ENCODE measurements at regions not wholly inside any gene's neighbourhood (a gene's known extent, or its start where the extent isn't known, plus 50 kb on each side); places are given as distances from the start of the nearest gene placed in this dataset.

GRCh38 chrX:139192386-139192961 is 338.1 kb upstream of the F9 start:
- no peak for DNase-seq (ENCODE audit: extremely low spot score)
- CTCF ChIA-PET = no interaction called here
- POLR2A ChIA-PET = no interaction called here
- TF ChIP-seq ARNT (IDR thresholded peaks at IDR 0.05) (no peak), FOXM1 (IDR thresholded peaks at IDR 0.05; ENCODE audit: borderline replicate concordance) (no peak), ZNF384 (IDR thresholded peaks at IDR 0.05) (no peak), FOXK2 (IDR thresholded peaks at IDR 0.05) (no peak), HDGF (IDR thresholded peaks at IDR 0.05; ENCODE audit: borderline replicate concordance) (no peak), TARDBP (IDR thresholded peaks at IDR 0.05) (no peak), LEF1 (IDR thresholded peaks at IDR 0.05; ENCODE audit: borderline replicate concordance) (no peak), FOXA1 (IDR thresholded peaks at IDR 0.05) (no peak), L3MBTL2 (conservative IDR thresholded peaks at IDR 0.05) (no peak), SUZ12 (IDR thresholded peaks at IDR 0.05) (no peak), CTBP1 (IDR thresholded peaks at IDR 0.05; ENCODE audit: borderline replicate concordance) (no peak), ELF4 (IDR thresholded peaks at IDR 0.05) (no peak), NFRKB (IDR thresholded peaks at IDR 0.05) (no peak), BHLHE40 (IDR thresholded peaks at IDR 0.05; ENCODE audit: borderline replicate concordance) (no peak), SP1 (IDR thresholded peaks at IDR 0.05) (no peak), PKNOX1 (IDR thresholded peaks at IDR 0.05) (no peak)

- POLR2A ChIA-PET = no interaction called here
- TF ChIP-seq TARDBP (IDR thresholded peaks at IDR 0.05) (no peak), PKNOX1 (IDR thresholded peaks at IDR 0.05) (no peak), FOXA1 (IDR thresholded peaks at IDR 0.05) (no peak), ELF4 (IDR thresholded peaks at IDR 0.05) (no peak), FOXK2 (IDR thresholded peaks at IDR 0.05) (no peak), HDGF (IDR thresholded peaks at IDR 0.05; ENCODE audit: borderline replicate concordance) (no peak), ZNF384 (IDR thresholded peaks at IDR 0.05) (no peak), CTBP1 (IDR thresholded peaks at IDR 0.05; ENCODE audit: borderline replicate concordance) (no peak), SP1 (IDR thresholded peaks at IDR 0.05) (no peak)
- CTCF ChIA-PET = no interaction called here
- no peak for DNase-seq (ENCODE audit: extremely low spot score)
Observed at GRCh38 chrX:139191746-139192385, 338.7 kb upstream of the F9 start.

GRCh38 chrX:139191286-139191685 is 339.3 kb upstream of the F9 start:
- no peak for TF ChIP-seq ELF4 (IDR thresholded peaks at IDR 0.05)
- TF ChIP-seq CTBP1 (IDR thresholded peaks at IDR 0.05; ENCODE audit: borderline replicate concordance) = no peak
- no peak for TF ChIP-seq TARDBP (IDR thresholded peaks at IDR 0.05)
- no peak for TF ChIP-seq L3MBTL2 (conservative IDR thresholded peaks at IDR 0.05)
- TF ChIP-seq BHLHE40 (IDR thresholded peaks at IDR 0.05; ENCODE audit: borderline replicate concordance) = no peak
- no peak for TF ChIP-seq ZNF384 (IDR thresholded peaks at IDR 0.05)
- no peak for TF ChIP-seq FOXA1 (IDR thresholded peaks at IDR 0.05)
- no peak for TF ChIP-seq FOXK2 (IDR thresholded peaks at IDR 0.05)
- TF ChIP-seq SUZ12 (IDR thresholded peaks at IDR 0.05) = no peak
- no peak for TF ChIP-seq FOXM1 (IDR thresholded peaks at IDR 0.05; ENCODE audit: borderline replicate concordance)
- no peak for TF ChIP-seq ARNT (IDR thresholded peaks at IDR 0.05)
- TF ChIP-seq LEF1 (IDR thresholded peaks at IDR 0.05; ENCODE audit: borderline replicate concordance) = no peak
- TF ChIP-seq HDGF (IDR thresholded peaks at IDR 0.05; ENCODE audit: borderline replicate concordance) = no peak
- DNase-seq (ENCODE audit: extremely low spot score) = no peak
- CTCF ChIA-PET = no interaction called here
- POLR2A ChIA-PET = no interaction called here

GRCh38 chrX:139187738-139188137 is 342.8 kb upstream of the F9 start:
- ChIA-PET POLR2A (no interaction called here), CTCF (no interaction called here)
- TF ChIP-seq FOXM1 (IDR thresholded peaks at IDR 0.05; ENCODE audit: borderline replicate concordance) (no peak), TARDBP (IDR thresholded peaks at IDR 0.05) (no peak), ELF4 (IDR thresholded peaks at IDR 0.05) (no peak), BHLHE40 (IDR thresholded peaks at IDR 0.05; ENCODE audit: borderline replicate concordance) (no peak)
- DNase-seq (ENCODE audit: extremely low spot score) = no peak

GRCh38 chrX:139186991-139187390 is 343.5 kb upstream of the F9 start:
- ChIA-PET CTCF (no interaction called here), POLR2A (no interaction called here)
- no peak for DNase-seq (ENCODE audit: extremely low spot score)
- TF ChIP-seq LEF1 (IDR thresholded peaks at IDR 0.05; ENCODE audit: borderline replicate concordance) = no peak
- TF ChIP-seq BHLHE40 (IDR thresholded peaks at IDR 0.05; ENCODE audit: borderline replicate concordance) = no peak
- TF ChIP-seq NFRKB (IDR thresholded peaks at IDR 0.05) = no peak
- TF ChIP-seq ELF4 (IDR thresholded peaks at IDR 0.05) = no peak

- TF ChIP-seq SUZ12 (IDR thresholded peaks at IDR 0.05) (no peak), BHLHE40 (IDR thresholded peaks at IDR 0.05; ENCODE audit: borderline replicate concordance) (no peak), ZNF384 (IDR thresholded peaks at IDR 0.05) (no peak), LEF1 (IDR thresholded peaks at IDR 0.05; ENCODE audit: borderline replicate concordance) (no peak), PKNOX1 (IDR thresholded peaks at IDR 0.05) (no peak)
- ChIA-PET CTCF (no interaction called here), POLR2A (no interaction called here)
- no peak for DNase-seq (ENCODE audit: extremely low spot score)
Observed at GRCh38 chrX:139179592-139179991, 350.9 kb upstream of the F9 start.

GRCh38 chrX:139178980-139179379 is 351.6 kb upstream of the F9 start:
- TF ChIP-seq ARNT (IDR thresholded peaks at IDR 0.05) = no peak
- TF ChIP-seq ELF4 (IDR thresholded peaks at IDR 0.05) = peak; percentile 85
- no peak for TF ChIP-seq LEF1 (IDR thresholded peaks at IDR 0.05; ENCODE audit: borderline replicate concordance)
- CTCF ChIA-PET = no interaction called here
- POLR2A ChIA-PET = no interaction called here
- DNase-seq (ENCODE audit: extremely low spot score) = no peak
